Progenitor cell of endocrine pancreas (in vitro differentiated cells): ENCODE measurements at regions not wholly inside any gene's neighbourhood (a gene's known extent, or its start where the extent isn't known, plus 50 kb on each side); places are given as distances from the start of the nearest gene placed in this dataset.
"Not testable (repeated sequence)": the region's sequence is repeated elsewhere in the genome, so short reads cannot be mapped to it uniquely, and the experiment has no call there.

ENCODE experiments used
- DNase-seq: peaks from one replicate; pipeline ENCODE4 v3.0.0; 2021; ENCODE audit warnings: low spot score; ENCODE audit not compliant: unreplicated experiment
- H3K27ac Mint-ChIP-seq: 2 replicates; pipeline ENCODE4 v1.8.0; 2021; ENCODE audit warnings: mild to moderate bottlenecking, moderate library complexity, mixed read lengths
- H3K27me3 Mint-ChIP-seq: 2 replicates; pipeline ENCODE4 v1.8.0; 2021; ENCODE audit warnings: mixed read lengths
- H3K36me3 Mint-ChIP-seq: 2 replicates; pipeline ENCODE4 v1.8.0; 2022; ENCODE audit warnings: mixed read lengths; ENCODE audit not compliant: insufficient read depth
- H3K4me1 Mint-ChIP-seq: 2 replicates; pipeline ENCODE4 v1.8.0; 2021; ENCODE audit warnings: low read depth, mixed read lengths
- H3K4me3 Mint-ChIP-seq: 2 replicates; pipeline ENCODE4 v1.8.0; 2021; ENCODE audit warnings: low read depth, mild to moderate bottlenecking, moderate library complexity, mixed read lengths
- H3K9me3 Mint-ChIP-seq: 2 replicates; pipeline ENCODE4 v1.8.0; 2021; ENCODE audit warnings: low read depth, mixed read lengths
- TF ChIP-seq, protein P1 (sequence below): fragments of 200-600 bp; sonication (generic); IDR thresholded peaks from one replicate; pipeline ENCODE4 v1.5.0; 2021; ENCODE audit warnings: antibody characterized with exemption, mild to moderate bottlenecking; ENCODE audit not compliant: unreplicated experiment

DNA sequence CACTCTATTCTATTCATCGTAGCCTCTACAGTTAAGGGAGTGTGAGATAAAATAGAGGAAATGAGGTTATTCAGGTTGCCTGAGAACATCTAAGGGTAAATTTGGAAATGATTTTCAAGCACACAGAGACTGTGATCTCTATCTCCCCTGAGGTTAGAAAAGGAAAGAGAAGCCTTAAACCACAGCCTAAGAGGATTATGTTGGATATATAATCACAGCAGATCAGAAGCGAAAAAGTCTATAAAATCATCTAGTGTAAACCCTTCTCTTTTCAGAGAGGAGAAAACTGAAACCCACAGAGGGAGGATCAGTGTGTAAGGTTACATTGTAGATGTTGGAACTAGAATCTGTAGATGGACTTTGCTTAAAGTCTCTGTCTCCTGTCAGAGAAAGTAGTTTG lies 90.6 kb upstream of the SEMA3E start:
- H3K27ac Mint-ChIP-seq, result no peak overlapping the region
- no peak overlapping the region for H3K4me3 Mint-ChIP-seq

DNA sequence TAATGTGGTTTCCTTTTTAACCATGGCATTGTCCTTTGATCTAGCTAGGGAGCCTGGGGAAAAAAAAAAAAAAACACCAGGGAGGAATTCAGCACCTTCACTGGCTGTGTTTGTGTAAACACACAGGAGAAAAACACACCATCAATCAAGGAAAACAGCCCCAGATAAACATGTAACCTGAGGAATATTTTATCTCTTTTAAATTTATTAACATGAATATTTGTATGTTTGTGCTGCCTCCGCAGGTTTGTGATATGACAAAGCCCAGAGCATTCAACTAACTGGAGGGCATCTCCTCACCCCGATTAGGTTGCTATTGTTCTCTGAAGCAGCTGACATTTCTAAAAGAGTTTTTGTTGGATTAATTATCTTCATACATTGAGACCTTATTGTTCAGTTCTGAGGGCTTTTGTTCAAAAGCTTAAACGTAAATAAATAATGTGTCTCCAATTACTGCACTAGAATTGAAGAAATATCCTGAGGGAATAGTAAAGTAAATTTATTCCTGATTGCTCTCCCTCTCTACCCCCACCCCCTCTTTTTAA lies 89.4 kb upstream of the SEMA3E start:
- no peak for DNase-seq
- Mint-ChIP-seq H3K4me3 (no peak overlapping the region), H3K36me3 (no peaks in the 10 kb centered on the region), H3K9me3 (peaks cover 3% of the 10 kb centered on the region), H3K4me1 (peaks cover 27% of the 10 kb centered on the region), H3K27me3 (no peaks in the 10 kb centered on the region), H3K27ac (no peak overlapping the region)
- TF ChIP-seq, protein P1, sequence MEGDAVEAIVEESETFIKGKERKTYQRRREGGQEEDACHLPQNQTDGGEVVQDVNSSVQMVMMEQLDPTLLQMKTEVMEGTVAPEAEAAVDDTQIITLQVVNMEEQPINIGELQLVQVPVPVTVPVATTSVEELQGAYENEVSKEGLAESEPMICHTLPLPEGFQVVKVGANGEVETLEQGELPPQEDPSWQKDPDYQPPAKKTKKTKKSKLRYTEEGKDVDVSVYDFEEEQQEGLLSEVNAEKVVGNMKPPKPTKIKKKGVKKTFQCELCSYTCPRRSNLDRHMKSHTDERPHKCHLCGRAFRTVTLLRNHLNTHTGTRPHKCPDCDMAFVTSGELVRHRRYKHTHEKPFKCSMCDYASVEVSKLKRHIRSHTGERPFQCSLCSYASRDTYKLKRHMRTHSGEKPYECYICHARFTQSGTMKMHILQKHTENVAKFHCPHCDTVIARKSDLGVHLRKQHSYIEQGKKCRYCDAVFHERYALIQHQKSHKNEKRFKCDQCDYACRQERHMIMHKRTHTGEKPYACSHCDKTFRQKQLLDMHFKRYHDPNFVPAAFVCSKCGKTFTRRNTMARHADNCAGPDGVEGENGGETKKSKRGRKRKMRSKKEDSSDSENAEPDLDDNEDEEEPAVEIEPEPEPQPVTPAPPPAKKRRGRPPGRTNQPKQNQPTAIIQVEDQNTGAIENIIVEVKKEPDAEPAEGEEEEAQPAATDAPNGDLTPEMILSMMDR, result no peak

More for the DNA sequence above, 90.6 kb upstream of the SEMA3E start:
- H3K27me3 Mint-ChIP-seq, result no peaks in the 10 kb centered on the region
- no peak for DNase-seq
- H3K36me3 Mint-ChIP-seq, result no peaks in the 10 kb centered on the region
- H3K9me3 Mint-ChIP-seq, result peaks cover 3% of the 10 kb centered on the region
- TF ChIP-seq, protein P1, result no peak
- peaks cover 27% of the 10 kb centered on the region for H3K4me1 Mint-ChIP-seq

DNA sequence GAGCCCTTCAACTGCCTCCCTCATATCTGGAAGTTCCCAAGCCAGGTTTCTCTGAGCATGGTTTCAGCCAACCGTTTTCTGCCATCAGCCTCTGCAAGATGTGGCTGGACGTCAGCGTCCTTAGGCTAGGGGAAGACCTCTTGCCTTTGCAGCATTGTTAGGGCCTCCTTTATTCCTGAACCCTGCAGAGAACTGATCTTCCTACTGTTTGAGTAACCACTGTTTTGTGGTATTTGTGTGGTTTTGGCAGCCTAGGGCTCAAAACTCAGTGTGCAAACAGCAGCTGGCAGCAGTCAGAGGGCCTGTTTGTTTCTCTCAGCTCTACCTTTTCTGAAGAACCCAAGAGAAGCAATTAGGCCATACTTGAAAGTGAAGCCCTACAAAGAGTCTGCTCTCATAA lies 83.4 kb upstream of the SEMA3E start:
- H3K4me3 Mint-ChIP-seq, result no peak overlapping the region
- peak overlapping the region; percentile 56 for H3K27ac Mint-ChIP-seq
- no peaks in the 10 kb centered on the region for H3K27me3 Mint-ChIP-seq
- H3K36me3 Mint-ChIP-seq, result no peaks in the 10 kb centered on the region
- no peaks in the 10 kb centered on the region for H3K9me3 Mint-ChIP-seq
- no peak for DNase-seq
- TF ChIP-seq, protein P1, result no peak
- H3K4me1 Mint-ChIP-seq, result peaks cover 5% of the 10 kb centered on the region

DNA sequence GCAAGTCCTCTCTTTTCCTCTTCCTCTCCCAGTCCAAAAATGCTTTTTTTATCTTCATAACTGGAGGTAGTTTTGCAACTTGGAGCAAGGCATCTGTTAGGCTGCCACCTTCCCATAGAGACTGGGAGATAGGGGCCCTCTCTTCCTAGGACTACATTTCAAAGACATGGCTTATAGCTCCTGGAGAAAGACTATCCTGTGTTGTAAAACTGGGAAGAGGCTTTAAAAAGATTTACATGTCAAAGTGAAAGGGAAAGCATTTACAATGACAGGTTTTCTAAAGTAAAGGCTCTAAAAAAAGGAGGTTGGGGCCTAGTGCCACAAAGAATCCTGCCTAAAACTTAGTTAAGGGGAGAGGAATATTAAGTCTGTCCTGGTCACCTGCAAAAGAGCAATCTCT lies 82.2 kb upstream of the SEMA3E start:
- no peaks in the 10 kb centered on the region for H3K36me3 Mint-ChIP-seq
- no peak overlapping the region for H3K27ac Mint-ChIP-seq
- TF ChIP-seq, protein P1, result no peak
- no peak for DNase-seq
- no peaks in the 10 kb centered on the region for H3K4me1 Mint-ChIP-seq
- no peaks in the 10 kb centered on the region for H3K27me3 Mint-ChIP-seq
- H3K4me3 Mint-ChIP-seq, result no peak overlapping the region
- H3K9me3 Mint-ChIP-seq, result no peaks in the 10 kb centered on the region

DNA sequence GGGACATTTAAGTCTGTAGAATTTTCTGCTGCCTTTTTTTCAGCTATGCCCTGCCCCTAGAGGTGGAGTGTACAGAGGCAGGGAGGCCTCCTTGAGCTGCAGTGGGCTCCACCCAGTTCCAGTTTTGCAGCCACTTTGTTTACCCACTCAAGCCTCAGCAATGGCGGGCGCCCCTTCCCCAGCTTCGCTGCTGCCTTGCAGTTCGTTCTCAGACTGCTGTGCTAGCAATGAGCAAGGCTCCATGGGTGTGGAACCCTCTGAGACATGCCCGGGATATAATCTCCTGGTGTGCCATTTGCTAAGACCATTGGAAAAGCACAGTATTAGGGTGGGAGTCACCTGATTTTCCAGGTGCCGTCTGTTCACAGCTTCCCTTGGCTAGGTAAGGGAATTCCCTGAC lies 68.0 kb upstream of the SEMA3E start:
- not testable (repeated sequence) for H3K36me3 Mint-ChIP-seq, H3K9me3 Mint-ChIP-seq, H3K4me1 Mint-ChIP-seq, H3K27ac Mint-ChIP-seq, H3K27me3 Mint-ChIP-seq, DNase-seq, H3K4me3 Mint-ChIP-seq

DNA sequence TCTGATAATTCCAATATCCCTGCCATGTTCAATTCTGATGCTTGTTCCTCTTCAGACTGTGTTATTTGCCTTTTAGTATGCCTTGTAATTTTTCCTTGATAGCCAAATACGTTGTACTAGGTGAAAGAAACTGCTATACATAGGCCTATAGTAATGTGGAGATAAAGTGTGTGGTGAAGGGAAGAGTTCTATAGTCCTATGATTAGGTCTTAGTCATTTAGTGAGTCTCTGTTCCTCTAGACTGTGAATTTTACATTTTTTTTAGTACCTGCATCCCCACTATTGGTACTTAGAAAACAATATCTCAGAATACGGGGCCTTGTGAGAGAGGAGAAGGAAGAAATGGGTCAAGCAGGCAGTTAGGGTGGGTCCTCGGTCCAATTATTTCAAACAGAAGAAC lies 59.6 kb upstream of the SEMA3E start:
- Mint-ChIP-seq H3K4me3 (no peak overlapping the region), H3K4me1 (no peaks in the 10 kb centered on the region), H3K36me3 (no peaks in the 10 kb centered on the region), H3K27me3 (no peaks in the 10 kb centered on the region), H3K9me3 (peaks cover 9% of the 10 kb centered on the region), H3K27ac (no peak overlapping the region)
- DNase-seq, result no peak
- TF ChIP-seq, protein P1, result no peak
